ENCODE measurements at regions not wholly inside any gene's neighbourhood (a gene's known extent, or its start where the extent isn't known, plus 50 kb on each side); places are given as distances from the start of the nearest gene placed in this dataset.

- Mint-ChIP-seq H3K9me3 (ENCODE audit: unreplicated experiment) (no peaks in the 10 kb centered on the region), H3K27ac (ENCODE audit: low read depth, unreplicated experiment) (no peak overlapping the region), H3K4me1 (ENCODE audit: insufficient read depth, unreplicated experiment) (no peaks in the 10 kb centered on the region), H3K36me3 (ENCODE audit: insufficient read depth, unreplicated experiment) (no peaks in the 10 kb centered on the region), H3K4me3 (ENCODE audit: unreplicated experiment) (no peak overlapping the region), H3K27me3 (ENCODE audit: insufficient read depth, unreplicated experiment) (no peaks in the 10 kb centered on the region)
- CTCF ChIA-PET, result no interaction called here
- TF ChIP-seq, protein P1, sequence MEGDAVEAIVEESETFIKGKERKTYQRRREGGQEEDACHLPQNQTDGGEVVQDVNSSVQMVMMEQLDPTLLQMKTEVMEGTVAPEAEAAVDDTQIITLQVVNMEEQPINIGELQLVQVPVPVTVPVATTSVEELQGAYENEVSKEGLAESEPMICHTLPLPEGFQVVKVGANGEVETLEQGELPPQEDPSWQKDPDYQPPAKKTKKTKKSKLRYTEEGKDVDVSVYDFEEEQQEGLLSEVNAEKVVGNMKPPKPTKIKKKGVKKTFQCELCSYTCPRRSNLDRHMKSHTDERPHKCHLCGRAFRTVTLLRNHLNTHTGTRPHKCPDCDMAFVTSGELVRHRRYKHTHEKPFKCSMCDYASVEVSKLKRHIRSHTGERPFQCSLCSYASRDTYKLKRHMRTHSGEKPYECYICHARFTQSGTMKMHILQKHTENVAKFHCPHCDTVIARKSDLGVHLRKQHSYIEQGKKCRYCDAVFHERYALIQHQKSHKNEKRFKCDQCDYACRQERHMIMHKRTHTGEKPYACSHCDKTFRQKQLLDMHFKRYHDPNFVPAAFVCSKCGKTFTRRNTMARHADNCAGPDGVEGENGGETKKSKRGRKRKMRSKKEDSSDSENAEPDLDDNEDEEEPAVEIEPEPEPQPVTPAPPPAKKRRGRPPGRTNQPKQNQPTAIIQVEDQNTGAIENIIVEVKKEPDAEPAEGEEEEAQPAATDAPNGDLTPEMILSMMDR (IDR thresholded peaks at IDR 0.05; ENCODE audit: unreplicated experiment), result no peak
- POLR2A ChIA-PET, result no interaction called here
- BruUV-seq (replicated peaks), result no TSS peak
- intact Hi-C loops (cut with micrococcal nuclease), result no loop called here
- no peak for DNase-seq (ENCODE audit: unreplicated experiment)
Observed at GRCh38 chr4:84099599-84099998, 399.5 kb downstream of the NKX6-1 start.

DNA sequence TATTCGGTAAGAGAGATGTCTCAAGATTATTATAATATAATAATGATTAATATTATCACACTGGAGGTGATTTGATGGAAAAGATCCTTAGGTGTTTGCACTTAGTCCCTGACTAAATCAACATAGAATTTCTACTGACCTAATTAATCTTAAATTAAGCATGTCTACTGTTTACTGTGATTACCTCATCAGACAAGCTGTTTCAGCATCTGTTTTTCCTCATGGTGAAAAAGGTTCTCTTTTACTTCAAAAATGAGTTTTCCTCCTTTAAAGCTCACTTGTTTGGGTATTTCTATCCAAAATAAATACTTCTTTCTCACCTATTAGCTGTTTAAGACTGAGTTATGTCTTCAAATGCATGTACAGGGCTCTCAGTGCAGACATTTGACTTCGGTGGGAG lies 407.8 kb downstream of the NKX6-1 start:
- no peaks in the 10 kb centered on the region for H3K4me1 Mint-ChIP-seq (ENCODE audit: insufficient read depth, unreplicated experiment)
- POLR2A ChIA-PET, result no interaction called here
- no peaks in the 10 kb centered on the region for H3K9me3 Mint-ChIP-seq (ENCODE audit: unreplicated experiment)
- DNase-seq (ENCODE audit: unreplicated experiment), result no peak
- no peak overlapping the region for H3K27ac Mint-ChIP-seq (ENCODE audit: low read depth, unreplicated experiment)
- CTCF ChIA-PET, result no interaction called here
- intact Hi-C loops (cut with micrococcal nuclease), result no loop called here
- peaks cover 57% of the 10 kb centered on the region for H3K27me3 Mint-ChIP-seq (ENCODE audit: insufficient read depth, unreplicated experiment)
- no peak overlapping the region for H3K4me3 Mint-ChIP-seq (ENCODE audit: unreplicated experiment)
- TF ChIP-seq, protein P1 (IDR thresholded peaks at IDR 0.05; ENCODE audit: unreplicated experiment), result no peak
- H3K36me3 Mint-ChIP-seq (ENCODE audit: insufficient read depth, unreplicated experiment), result no peaks in the 10 kb centered on the region
- BruUV-seq (replicated peaks), result no TSS peak

DNA sequence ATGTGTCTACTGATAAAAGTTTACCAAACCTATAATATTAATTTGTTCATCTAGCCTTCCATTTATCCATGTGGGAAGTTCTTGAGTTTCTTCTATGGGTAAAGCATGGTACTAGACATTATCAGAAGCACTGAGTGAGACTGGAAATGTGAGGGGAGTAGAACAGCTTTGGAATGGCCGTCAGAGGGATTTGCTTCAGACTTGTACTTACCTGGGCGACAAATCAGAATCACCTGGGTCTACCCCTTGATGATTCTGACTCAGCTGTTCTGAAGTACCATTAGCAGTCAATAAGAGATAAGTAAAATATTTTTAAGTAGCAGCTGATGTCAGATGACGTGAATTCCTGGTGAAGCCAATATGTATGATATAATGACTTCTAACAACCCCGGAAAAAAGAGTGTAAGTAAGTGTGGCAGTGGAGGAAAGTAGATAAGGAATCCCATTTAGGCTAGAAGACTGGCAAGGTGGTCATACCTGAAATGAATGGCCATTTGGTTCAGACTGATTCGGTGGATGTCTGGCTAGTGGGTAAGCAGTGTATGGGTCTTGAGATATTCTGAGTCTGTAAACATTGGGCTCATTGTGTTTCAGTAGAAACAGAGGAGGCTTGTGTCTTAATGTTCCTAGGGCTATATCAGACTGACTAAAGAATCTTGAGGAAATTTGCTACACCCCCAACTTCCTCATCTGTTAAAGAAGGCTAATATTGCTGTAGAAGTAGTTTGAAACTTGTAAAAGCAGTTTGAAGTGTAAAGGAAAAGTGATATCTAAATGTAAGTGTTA lies 409.2 kb downstream of the NKX6-1 start:
- DNase-seq (ENCODE audit: unreplicated experiment), result no peak
- no TSS peak for BruUV-seq (replicated peaks)
- ChIA-PET POLR2A (no interaction called here), CTCF (no interaction called here)
- Mint-ChIP-seq H3K27me3 (ENCODE audit: insufficient read depth, unreplicated experiment) (peaks cover 72% of the 10 kb centered on the region), H3K4me3 (ENCODE audit: unreplicated experiment) (no peak overlapping the region), H3K9me3 (ENCODE audit: unreplicated experiment) (no peaks in the 10 kb centered on the region), H3K27ac (ENCODE audit: low read depth, unreplicated experiment) (no peak overlapping the region), H3K36me3 (ENCODE audit: insufficient read depth, unreplicated experiment) (no peaks in the 10 kb centered on the region), H3K4me1 (ENCODE audit: insufficient read depth, unreplicated experiment) (no peaks in the 10 kb centered on the region)
- TF ChIP-seq, protein P1 (IDR thresholded peaks at IDR 0.05; ENCODE audit: unreplicated experiment), result no peak
- intact Hi-C loops (cut with micrococcal nuclease), result no loop called here

DNA sequence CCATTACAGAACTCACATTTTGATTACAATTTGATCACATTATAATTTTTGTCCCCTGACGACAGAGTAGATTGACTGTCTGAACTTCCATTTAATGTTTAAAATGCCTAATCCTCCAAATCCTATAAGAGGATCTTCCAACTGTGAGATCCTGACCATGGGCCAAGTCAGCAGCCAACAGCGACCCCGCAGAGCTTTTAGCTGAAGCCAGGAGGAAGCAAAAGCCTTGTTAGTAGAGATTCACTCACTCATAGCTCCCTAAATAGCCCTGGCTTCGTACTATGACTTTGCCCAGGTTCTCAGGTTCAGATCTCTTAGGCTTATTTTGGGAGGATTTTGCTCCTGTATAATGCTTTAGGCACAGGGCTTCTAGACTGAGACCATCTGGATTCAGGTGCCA lies 413.1 kb downstream of the NKX6-1 start:
- no peak overlapping the region for H3K4me3 Mint-ChIP-seq (ENCODE audit: unreplicated experiment)
- ChIA-PET CTCF (no interaction called here), POLR2A (interaction anchor here (0.7 kb wide), 1 partner anchor 11 kb away, joined by 3 read pairs; no protein-coding TSS in a partner anchor)
- intact Hi-C loops (cut with micrococcal nuclease), result no loop called here
- no peaks in the 10 kb centered on the region for H3K4me1 Mint-ChIP-seq (ENCODE audit: insufficient read depth, unreplicated experiment)
- no peak for DNase-seq (ENCODE audit: unreplicated experiment)
- no TSS peak for BruUV-seq (replicated peaks)
- no peak overlapping the region for H3K27ac Mint-ChIP-seq (ENCODE audit: low read depth, unreplicated experiment)
- TF ChIP-seq, protein P1 (IDR thresholded peaks at IDR 0.05; ENCODE audit: unreplicated experiment), result no peak
- peaks cover 77% of the 10 kb centered on the region for H3K27me3 Mint-ChIP-seq (ENCODE audit: insufficient read depth, unreplicated experiment)
- H3K36me3 Mint-ChIP-seq (ENCODE audit: insufficient read depth, unreplicated experiment), result no peaks in the 10 kb centered on the region
- no peaks in the 10 kb centered on the region for H3K9me3 Mint-ChIP-seq (ENCODE audit: unreplicated experiment)

Measured in MCF 10A (cell line).